Skeletal muscle cell (primary cell): ENCODE measurements at regions not wholly inside any gene's neighbourhood (a gene's known extent, or its start where the extent isn't known, plus 50 kb on each side); places are given as distances from the start of the nearest gene placed in this dataset.
"Not testable (repeated sequence)": the region's sequence is repeated elsewhere in the genome, so short reads cannot be mapped to it uniquely, and the experiment has no call there.

ENCODE experiments used
- DNase-seq: peaks from one replicate; pipeline ENCODE4 v3.0.0-alpha.2; 2010; ENCODE audit warnings: low read depth
- H3K4me3 ChIP-seq: 2 replicates; pipeline ENCODE4 v1.5.1; 2011; ENCODE audit warnings: low read depth, mild to moderate bottlenecking, control low read depth, low read length, moderate library complexity

DNA sequence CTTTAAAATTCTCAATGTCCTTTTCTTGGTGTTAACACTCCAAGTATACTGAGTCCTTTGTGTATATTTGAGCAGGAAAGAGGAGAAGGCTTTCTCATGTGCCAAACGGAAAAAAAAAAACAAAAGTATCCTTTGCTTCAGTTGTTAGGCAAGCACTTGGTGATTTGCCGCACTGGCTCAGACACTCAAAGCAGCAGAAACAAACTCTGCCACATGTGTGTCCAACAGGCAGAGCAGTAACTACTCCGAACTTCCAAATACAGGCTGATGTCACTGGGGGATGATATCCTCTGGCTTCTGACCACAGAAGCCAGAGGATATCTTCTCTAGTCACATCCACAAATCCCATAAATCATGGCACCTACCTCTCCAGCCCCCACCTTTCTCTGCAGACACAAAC is 108.0 kb upstream of the SALL3 start:
- H3K4me3 ChIP-seq, result no peak overlapping the region
- DNase-seq, result no peak

DNA sequence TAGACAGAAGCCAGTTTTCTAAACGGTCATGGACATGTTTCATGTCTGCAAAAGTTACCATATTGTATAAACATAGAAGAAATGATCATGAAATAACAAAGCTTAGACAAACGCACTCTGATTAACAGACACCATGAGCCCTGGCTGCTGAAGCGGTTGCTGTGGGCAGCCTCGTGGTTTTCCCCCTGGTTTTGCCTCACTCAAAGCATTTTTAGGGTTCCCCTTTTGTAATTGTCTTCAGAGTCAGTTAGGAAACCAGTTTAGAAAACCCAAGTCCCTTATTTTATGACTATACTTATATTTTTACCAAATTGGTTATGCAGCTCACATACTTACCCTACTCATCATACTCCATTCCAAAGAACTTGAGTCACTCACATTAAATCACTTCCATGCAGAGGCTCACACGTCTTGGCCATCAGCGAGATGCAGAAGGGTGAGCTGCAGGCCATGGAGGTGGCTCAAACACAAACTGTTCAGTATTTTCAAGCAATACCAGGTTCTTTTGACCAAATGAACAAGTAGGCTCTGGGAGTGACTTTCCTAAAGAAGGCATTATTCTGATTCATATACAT is 105.6 kb upstream of the SALL3 start:
- H3K4me3 ChIP-seq, result no peak overlapping the region
- DNase-seq, result no peak

DNA sequence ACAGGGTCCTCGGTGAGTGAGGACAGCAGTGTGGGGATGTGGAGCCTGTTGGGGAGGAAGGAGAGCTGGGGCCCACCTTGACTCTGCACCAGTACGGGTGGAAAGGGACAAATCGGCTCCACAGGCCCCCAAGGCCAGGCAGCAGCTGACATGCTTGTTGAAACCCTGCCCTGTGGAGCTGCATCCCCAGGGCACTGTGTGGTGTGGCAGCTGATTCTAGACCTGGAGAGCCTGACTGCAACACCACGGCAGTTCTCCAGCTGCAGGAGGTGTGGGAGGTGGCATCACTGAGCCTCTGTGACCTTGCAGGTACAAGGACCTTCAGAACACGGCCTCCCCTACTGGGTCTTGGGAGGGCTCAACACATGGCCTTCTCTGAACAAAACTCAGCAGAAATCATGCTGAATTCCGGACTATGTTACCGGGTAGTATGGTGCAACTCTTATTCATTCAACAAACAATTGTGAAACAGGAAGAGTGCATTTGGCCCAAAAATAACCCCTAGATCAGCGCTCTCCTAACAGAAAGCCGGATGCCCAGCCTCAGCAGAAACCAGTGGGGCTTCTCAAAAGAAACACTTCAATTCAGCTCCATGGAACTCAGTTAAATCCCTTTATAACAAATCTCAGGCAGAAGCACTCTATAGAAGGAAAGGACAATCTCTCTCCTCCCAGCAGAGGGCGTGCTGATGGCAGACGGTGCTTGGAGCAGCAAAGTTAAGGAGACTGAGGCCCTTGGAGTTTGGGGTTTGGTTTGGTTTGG is 104.4 kb upstream of the SALL3 start:
- DNase-seq, result no peak
- no peak overlapping the region for H3K4me3 ChIP-seq

DNA sequence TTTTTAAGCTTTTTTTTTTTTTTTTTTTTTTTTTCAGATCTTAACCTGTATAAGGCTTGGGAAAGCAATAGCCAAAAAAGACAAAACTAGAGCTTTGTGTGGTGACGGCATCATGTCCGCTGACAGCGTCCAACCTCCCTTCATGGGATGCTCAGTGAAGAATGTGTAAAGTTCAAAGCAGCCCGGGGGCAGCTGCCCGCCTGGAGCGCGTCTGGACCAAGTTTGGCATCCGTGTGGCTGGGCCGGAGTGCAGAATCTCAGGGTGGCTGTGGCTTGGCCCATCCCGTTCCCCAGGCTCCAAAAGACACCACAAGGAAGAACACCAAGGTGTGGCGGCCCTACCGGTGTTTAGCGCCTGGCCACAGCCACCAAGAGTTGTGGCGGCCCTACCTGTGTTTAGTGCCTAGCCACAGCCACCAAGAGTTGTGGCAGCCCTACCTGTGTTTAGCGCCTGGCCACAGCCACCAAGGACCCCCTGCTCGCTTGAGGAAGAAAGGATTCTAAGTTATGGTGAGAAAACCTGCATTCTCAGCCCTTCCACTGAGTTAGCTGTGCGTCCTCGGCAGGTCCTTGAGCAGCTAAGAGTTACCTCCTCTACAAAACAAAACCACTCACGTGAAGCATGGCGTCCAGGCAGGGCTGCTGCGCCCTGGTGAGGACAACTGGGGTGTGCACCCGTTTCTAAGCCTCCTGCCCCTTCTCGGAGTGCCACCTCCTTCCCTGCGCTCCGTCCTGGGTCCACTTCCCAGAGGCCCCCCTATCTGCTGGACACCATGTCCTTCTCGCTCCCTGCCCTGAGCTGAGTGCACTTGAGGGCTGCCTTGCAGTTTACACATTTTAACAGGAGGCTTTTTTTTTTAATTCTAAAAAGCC is 103.6 kb upstream of the SALL3 start:
- DNase-seq, result no peak
- no peak overlapping the region for H3K4me3 ChIP-seq

DNA sequence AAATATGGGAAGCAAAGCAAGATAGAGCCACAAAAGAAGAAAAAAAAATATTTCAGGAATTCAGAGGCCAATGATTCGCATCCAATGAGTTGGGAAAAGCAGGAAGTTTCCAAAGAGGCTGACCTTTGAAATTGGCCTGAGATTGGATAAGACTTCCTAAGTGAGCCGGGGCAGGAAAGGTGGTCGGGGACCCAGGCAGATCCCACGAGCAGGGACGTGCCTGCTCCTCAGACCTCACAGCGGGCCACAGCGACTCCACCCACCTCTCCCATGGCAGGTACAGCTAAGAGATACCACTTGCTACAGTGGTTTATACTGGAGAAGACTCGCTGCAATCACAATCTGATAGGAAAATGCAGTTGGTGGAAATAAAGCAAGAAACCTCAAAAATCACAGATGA is 102.8 kb upstream of the SALL3 start:
- no peak for DNase-seq
- H3K4me3 ChIP-seq, result no peak overlapping the region

DNA sequence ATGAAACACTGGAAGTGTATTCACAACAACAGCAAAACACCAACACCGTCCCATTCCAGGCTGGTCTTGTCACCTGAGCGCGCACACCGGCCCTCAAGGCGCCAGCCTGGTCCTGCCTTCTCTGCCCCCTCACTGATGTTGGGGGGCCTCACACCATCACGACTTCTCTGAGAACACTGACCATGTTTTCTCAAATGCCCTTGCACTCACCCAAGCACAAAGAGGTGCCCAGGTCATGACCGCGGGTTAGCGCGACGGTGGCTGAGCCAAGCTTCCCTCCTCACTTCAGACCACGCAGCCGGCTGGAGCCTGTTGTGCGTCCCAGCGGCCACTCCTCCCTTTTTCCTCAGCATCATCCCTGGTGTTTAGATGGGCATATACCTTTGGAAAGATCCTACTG is 101.3 kb upstream of the SALL3 start:
- H3K4me3 ChIP-seq, result no peak overlapping the region

DNA sequence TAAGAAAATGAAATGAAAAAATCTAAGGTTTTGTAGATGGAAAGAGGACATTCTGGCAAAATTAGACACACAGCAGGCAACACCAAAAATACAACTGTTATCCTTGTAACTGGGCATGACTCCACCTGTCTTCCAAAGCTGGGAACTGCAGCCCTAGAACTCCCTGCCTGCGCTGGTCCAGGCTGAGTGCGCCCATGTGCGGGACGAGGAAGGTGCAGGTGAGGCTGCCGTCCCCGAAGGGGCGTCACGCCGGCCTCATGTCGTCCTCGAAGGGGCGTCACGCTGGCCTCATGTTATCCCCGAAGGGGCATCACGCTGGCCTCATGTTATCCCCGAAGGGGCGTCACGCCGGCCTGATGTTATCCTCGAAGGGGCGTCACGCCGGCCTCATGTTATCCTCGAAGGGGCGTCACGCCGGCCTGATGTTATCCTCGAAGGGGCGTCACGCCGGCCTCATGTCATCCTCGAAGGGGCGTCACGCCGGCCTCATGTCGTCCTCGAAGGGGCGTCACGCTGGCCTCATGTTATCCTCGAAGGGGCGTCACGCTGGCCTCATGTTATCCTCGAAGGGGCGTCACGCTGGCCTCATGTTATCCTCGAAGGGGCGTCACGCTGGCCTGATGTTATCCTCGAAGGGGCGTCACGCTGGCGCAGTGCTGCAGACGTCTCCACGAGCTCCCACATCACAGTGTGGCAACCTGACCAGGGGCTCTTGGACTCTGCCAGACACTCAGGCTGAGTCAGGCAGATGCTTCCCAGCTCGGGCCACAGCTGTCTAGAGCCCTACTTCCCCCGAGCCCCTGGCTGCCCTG is 100.3 kb upstream of the SALL3 start:
- not testable (repeated sequence) for DNase-seq, H3K4me3 ChIP-seq

More for the DNA sequence above, 101.3 kb upstream of the SALL3 start:
- DNase-seq, result no peak

DNA sequence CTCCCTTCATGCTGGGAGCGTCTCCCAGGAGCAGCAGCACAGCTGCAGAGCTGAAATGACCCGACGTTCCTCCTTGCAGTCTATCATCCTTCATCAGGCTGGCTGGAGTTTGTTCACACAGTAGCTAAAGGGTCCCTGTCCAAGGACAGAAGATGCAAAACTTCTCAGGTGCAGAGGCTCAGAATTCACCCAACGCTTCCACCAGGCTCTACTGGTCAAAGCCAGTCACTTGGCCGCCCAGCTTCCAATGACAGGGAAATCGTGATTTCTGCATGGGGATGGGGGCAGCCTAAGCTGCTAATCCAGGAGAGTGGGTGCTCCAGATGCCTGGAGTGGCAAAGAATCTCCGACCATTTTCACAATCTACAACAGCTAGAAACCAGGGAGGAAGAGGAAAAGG is 97.0 kb upstream of the SALL3 start:
- DNase-seq, result no peak
- no peak overlapping the region for H3K4me3 ChIP-seq

DNA sequence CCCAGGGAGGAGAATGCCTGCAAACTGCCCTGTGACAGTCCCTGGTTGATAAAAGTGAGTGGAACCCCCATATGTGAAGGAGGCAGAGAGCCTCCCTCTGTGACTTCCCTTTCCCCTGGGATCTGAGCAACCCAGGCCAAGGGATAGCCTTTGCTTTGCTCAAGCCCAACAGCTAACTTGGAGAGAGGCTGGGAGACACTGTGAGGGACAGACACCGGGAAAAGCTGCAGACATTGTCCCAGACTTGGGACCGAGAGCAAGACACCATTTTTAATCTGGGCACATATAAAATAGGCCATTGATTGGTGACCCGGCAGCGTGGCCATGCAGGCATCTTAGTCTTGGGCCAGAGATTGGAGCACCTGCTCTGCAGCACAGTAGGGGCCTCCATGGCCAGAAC is 96.1 kb upstream of the SALL3 start:
- DNase-seq, result no peak
- no peak overlapping the region for H3K4me3 ChIP-seq

DNA sequence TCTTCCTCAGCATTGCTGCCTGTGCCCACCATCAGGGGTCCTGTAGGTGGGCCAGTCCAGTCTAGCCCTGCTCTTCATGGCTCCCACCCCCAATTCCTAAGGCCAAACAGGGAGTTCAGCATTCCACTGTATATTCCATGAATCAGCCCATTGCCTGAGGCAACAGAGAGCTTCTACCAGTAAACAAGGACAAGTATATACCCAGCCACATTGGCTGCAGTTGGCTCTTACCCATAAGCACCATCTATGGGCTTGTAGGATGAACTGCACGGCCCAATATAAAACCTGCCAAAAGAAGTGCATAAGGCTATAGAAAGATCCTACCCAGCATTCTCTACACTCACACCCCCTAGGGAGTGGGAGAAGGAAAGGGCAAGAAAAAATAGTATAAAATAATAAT is 95.1 kb upstream of the SALL3 start:
- no peak overlapping the region for H3K4me3 ChIP-seq
- DNase-seq, result no peak

DNA sequence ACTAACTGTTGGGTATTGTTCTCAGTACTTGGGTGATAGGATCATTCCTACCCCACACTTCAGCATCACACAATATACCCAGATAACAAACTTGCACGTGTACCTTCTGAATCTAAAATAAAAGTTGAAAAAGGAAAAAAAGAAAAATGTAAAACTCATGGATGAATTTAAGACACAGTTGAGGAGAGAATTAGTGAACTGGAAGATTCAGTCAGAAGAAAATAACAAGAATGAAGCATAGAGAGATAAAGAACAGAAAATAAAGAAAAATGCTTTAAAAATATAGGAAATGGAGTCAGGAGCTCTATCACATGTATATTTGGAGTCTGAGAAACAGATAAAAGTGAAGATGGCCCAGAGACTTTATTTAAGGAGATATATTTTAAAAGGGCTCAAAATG is 90.4 kb upstream of the SALL3 start:
- DNase-seq, result no peak
- H3K4me3 ChIP-seq, result no peak overlapping the region

DNA sequence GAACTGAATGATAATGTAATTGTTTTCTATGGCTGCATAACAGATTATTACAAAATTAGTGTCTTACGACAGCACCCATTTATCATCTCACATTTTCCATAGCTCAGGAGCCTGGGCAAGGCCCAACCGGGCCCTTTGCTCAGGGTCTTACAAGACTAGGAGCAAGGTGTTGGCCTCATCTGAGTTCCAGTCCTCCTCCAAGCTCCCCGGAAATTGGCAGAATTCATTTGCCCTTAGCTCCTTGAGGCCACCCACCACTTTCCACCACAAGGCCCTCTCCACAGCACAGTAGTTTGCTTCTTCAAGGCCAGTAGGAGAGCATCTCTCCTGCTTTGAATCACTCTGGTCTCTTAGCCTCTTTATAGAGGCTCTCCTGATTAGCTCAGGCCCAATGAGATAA is 89.2 kb upstream of the SALL3 start:
- no peak overlapping the region for H3K4me3 ChIP-seq
- DNase-seq, result no peak

DNA sequence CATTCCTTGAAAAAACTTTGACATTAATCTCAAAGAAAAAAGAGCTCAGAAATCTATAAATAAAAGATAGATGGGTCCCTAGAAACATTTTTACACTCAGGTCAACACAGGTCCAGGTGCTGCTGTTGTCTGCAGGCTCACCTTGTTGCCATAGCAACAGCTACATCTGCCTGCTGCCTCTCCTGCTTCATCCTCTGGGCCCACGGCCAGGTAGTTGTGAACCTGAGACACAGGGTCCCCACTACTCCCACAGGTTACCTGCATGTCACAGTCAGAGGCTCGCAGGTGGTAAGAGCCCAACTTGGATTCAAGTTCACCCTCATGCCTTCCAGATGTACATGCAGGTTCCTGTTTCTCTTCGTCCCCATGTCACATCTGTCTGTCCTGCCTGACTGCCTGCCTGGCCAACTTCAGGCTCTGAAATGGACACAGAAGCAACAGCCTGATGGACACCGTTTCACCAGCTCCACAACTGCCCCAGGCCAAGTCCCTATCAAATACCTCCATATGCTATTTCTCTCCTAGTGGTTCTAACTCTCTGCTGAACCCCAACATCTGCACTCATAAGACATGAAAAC is 88.3 kb upstream of the SALL3 start:
- no peak overlapping the region for H3K4me3 ChIP-seq
- no peak for DNase-seq

DNA sequence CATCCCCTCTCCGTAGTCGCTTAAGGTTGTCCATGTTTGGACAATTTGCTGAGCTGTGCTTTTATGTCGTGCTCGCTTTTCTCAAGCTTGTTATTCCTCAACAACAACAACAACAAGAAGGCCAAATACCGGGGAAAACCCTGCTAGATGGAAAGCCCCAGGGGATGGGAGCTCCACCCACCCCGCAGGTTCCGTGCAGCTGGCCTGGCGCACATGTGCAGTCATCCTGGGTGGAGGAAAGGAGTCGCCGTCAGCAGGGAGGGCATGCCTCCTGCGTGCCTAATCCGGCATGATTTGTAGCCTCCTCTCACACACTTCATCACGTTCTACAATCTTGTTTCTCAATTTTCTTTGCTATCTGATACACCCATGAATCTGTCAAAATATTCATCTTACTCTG is 87.4 kb upstream of the SALL3 start:
- no peak overlapping the region for H3K4me3 ChIP-seq
- DNase-seq, result no peak

DNA sequence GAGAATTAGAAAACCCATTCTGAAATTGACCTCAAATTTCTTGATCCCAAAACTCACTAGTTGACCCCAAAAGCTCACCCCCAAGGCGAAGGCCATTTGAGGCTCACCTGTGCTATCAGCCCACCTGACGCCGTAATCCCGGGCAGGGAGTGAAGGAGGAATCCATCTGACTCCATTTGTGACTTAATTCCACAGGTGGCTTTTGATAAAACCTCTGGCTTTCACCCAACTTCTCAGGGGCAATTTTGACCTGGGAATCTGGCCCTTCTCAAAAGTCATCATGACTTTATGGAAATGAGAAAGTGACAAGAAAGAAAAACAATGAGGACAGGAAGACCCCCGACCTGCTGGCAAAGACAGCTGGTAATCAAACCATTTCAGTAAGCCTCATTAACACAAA is 86.9 kb upstream of the SALL3 start:
- no peak overlapping the region for H3K4me3 ChIP-seq
- DNase-seq, result no peak

DNA sequence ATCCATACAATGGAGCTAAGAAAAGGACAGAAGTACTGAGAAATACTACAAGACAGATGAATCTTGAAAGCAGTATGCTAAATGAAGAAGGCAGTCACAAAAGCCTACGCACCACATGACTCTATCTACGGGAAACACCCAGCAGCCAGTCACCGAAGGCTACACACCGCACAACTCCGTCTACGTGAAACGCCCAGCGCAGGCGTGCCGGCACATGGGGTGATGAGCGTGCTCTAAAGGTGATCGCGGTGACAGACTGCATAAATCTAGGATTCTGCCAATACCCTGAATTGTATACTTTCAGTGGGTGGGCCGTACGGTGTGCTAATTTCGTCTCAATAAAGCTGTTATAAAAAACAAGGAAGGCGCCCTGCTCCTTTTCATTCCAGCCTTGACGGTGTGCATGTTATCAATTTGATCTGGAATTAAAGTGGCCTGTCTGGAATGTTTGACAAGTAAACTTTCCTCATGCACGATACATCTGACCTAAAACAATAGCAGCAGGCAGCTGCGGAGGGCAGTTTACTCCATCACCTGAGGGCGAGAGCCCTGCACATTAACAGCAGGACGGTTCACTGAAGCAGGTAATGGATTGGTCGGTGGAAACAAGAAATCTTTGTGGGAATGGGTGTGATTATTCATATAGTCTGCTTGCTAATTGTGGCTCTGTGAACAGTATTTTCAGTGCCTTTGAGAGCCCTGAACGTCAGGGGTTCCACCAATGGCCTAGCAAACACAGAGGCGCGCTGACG is 86.2 kb upstream of the SALL3 start:
- DNase-seq, result no peak
- H3K4me3 ChIP-seq, result no peak overlapping the region

DNA sequence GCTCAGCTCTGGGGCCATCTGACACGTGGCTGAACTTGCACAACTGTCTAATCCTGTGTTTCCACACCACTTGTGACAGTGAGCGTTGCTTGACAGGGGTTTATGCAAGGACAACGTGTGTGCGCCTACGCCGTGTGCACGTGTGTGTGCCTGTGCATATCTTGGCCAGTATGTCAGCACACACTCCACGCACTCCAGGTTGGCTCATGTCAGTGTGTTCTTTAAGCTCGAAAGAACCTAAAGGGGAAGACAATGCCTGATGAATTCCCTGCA is 85.6 kb upstream of the SALL3 start:
- H3K4me3 ChIP-seq, result no peak overlapping the region
- DNase-seq, result no peak

DNA sequence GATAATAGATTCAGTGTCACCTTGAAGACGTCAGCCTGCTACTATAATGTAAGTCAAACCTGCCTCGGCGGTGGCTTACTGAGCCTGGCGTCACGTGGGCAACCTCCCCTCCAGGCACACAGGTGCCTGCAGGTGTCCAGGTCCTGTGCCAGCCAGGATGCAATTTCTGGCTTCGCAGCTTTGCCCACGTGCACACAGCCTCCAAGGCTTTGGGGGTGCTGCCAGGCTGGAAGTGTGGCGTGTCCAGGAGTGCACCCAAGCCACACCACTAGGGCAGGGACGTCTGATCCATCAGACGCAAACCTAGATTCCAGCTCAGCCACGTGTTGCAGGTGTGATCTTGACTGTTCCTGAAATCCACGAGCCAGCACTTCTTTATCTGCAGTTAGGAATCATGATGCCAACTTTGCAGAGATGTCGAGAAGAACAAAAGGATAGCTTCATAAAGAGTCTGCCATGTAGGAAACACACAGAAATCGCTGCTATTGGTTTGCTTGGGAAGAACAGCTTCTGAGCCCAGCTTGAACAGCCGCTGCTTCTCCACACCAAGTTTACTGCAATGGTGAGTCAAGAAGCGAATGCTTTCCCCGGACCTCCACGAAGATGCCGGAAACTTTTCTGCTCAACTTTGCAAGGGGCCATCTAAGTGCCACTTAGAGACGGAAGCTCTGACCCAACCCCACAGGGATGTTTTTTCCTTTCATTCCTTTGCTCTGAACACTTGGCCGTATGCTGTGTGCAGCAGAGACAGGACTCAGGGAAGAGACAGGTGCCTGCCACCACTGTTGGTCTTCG is 84.2 kb upstream of the SALL3 start:
- H3K4me3 ChIP-seq, result no peak overlapping the region
- DNase-seq, result no peak
